Ovary (tissue), 1 donor: ENCODE measurements at regions not wholly inside any gene's neighbourhood (a gene's known extent, or its start where the extent isn't known, plus 50 kb on each side); places are given as distances from the start of the nearest gene placed in this dataset.

Experiments
- EP300 ChIP-seq: sonication (generic); formaldehyde crosslinking; IDR thresholded peaks from one replicate; pipeline ENCODE4 v1.6.1; 2017; ENCODE audit warnings: antibody characterized with exemption
- POLR2A ChIP-seq: fragments of 450-650 bp; IDR thresholded peaks from one replicate; pipeline ENCODE4 v1.6.1; 2017; ENCODE audit warnings: antibody characterized with exemption, mild to moderate bottlenecking, moderate library complexity

GRCh38 chr16:6841392-6841791 lies 491.3 kb upstream of the RBFOX1 start:
- TF ChIP-seq EP300 (no peak), POLR2A (no peak)
